HepG2 (cell line): ENCODE measurements at regions not wholly inside any gene's neighbourhood (a gene's known extent, or its start where the extent isn't known, plus 50 kb on each side); places are given as distances from the start of the nearest gene placed in this dataset.

Source experiments
- ATAC-seq: fragments of 200-7000 bp; cut with Tn5 transposase; 3 replicates; pipeline ENCODE4 v1.9.1; 2020; ENCODE audit warnings: mild to moderate bottlenecking, moderate library complexity
- BruUV-seq: library from RNA; stranded (reverse); fragments of 400-500 nt; replicated peaks from 2 replicates; lab custom pipeline; 2021; lab: Mats Ljungman, UMichigan
- CTCF ChIA-PET: fragments of 300-600 bp; formaldehyde crosslinking; extraction: SDS; loops from one replicate; lab custom pipeline; 2021; ENCODE audit warnings: low total read pairs, inconsistent platforms, low intra/inter-chr PET ratio; lab: Yijun Ruan, JAX
- POLR2A ChIA-PET: fragments of 350-600 bp; sonication (Branson Sonifier 250); formaldehyde crosslinking; loops from one replicate; lab custom pipeline; 2020; ENCODE audit warnings: antibody characterized with exemption, inconsistent platforms; lab: Yijun Ruan, JAX
- DNase-seq: peaks from one replicate; pipeline ENCODE4 v3.0.0-alpha.2; 2015; ENCODE audit warnings: low spot score
- FAIRE-seq: peaks from 3 replicates; lab custom pipeline; 2011; peaks lifted over from hg19 to GRCh38; lab: Jason Lieb, UNC
- H2AFZ ChIP-seq: one replicate; pipeline ENCODE4 v1.6.1; 2011; ENCODE audit warnings: low read length, inconsistent platforms
- H3K27ac ChIP-seq: fragments of 300-600 bp; 3 replicates; pipeline ENCODE4 v1.8.0; 2011; ENCODE audit warnings: mixed run types, mild to moderate bottlenecking, mixed read lengths, low read length, inconsistent platforms; ENCODE audit not compliant: insufficient read depth; ENCODE audit errors: extremely low read length
- H3K27me3 ChIP-seq, 2 experiments: fragments of 200-600 bp in 1 of 2; 2 replicates in 1 of 2; 3 replicates in 1 of 2; pipeline versions ENCODE4 v1.6.0 to v1.8.0; 2011; ENCODE audit warnings: low read length in 2 of 2, mild to moderate bottlenecking in 2 of 2, moderate library complexity in 2 of 2, inconsistent platforms in 1 of 2; ENCODE audit not compliant: insufficient read depth in 2 of 2, control insufficient read depth in 1 of 2
- H3K36me3 ChIP-seq, 2 experiments: fragments of 200-600 bp in 1 of 2; replicated peaks in 1 of 2; 2 replicates in 1 of 2; 3 replicates in 1 of 2; pipeline versions ENCODE4 v1.5.1 to v1.8.0; 2011; ENCODE audit warnings: low read length in 2 of 2, inconsistent platforms in 1 of 2; ENCODE audit not compliant: insufficient read depth in 2 of 2, control insufficient read depth in 1 of 2
- H3K4me1 ChIP-seq: 2 replicates; pipeline ENCODE4 v1.5.1; 2012; ENCODE audit warnings: low read length, inconsistent platforms; ENCODE audit not compliant: insufficient read depth
- H3K4me2 ChIP-seq: 2 replicates; pipeline ENCODE4 v1.6.0; 2011; ENCODE audit warnings: low read depth, low read length, inconsistent platforms
- H3K4me3 ChIP-seq, 3 experiments: fragments of 200-600 bp in 1 of 3; sonication (generic), shearing (Covaris generic) in 1 of 3; replicated peaks in 1 of 3; 2 replicates each; pipeline ENCODE4 v1.5.1; 2011 to 2016; ENCODE audit warnings: low read length in 3 of 3, inconsistent platforms in 2 of 3, low read depth in 2 of 3, mild to moderate bottlenecking in 2 of 3, control low read depth in 1 of 3, mixed read lengths in 1 of 3; ENCODE audit not compliant: insufficient read depth in 1 of 3
- H3K79me2 ChIP-seq: one replicate; pipeline ENCODE4 v1.6.1; 2011; ENCODE audit warnings: low read length, inconsistent platforms; ENCODE audit not compliant: insufficient read depth
- H3K9ac ChIP-seq: 2 replicates; pipeline ENCODE4 v1.6.0; 2011; ENCODE audit warnings: mild to moderate bottlenecking, low read depth, low read length, inconsistent platforms; ENCODE audit not compliant: insufficient read depth
- H3K9me3 ChIP-seq: 2 replicates; pipeline ENCODE4 v1.5.1; 2012; ENCODE audit warnings: mild to moderate bottlenecking, low read length
- H4K20me1 ChIP-seq: 2 replicates; pipeline ENCODE4 v1.6.0; 2011; ENCODE audit warnings: inconsistent platforms, mild to moderate bottlenecking, low read length, moderate library complexity; ENCODE audit not compliant: insufficient read depth
- FIP1L1 ChIP-seq: fragments of 200-400 bp; formaldehyde crosslinking; IDR thresholded peaks from 2 replicates; pipeline ENCODE4 v1.6.1; 2018; ENCODE audit warnings: low read depth, mild to moderate bottlenecking, low read length, moderate library complexity, borderline replicate concordance; ENCODE audit not compliant: insufficient read depth
- KDM6A ChIP-seq: IDR thresholded peaks from 2 replicates; pipeline ENCODE4 v1.6.1; 2016; ENCODE audit warnings: low read depth
- KLF9 ChIP-seq: IDR thresholded peaks from 2 replicates; pipeline ENCODE4 v1.6.1; 2016; ENCODE audit warnings: low read depth
- NFKBIZ ChIP-seq: IDR thresholded peaks from 2 replicates; pipeline ENCODE4 v1.6.1; 2018; ENCODE audit warnings: missing genetic modification reagents, missing compliant biosample characterization
- NFYC ChIP-seq: IDR thresholded peaks from 2 replicates; pipeline ENCODE4 v1.6.1; 2016; ENCODE audit warnings: missing genetic modification reagents, missing compliant biosample characterization
- PTBP1 ChIP-seq: fragments of 200-400 bp; formaldehyde crosslinking; IDR thresholded peaks from 2 replicates; pipeline ENCODE4 v1.6.1; 2018; ENCODE audit warnings: low read length, low read depth; ENCODE audit not compliant: poor library complexity, severe bottlenecking
- REL ChIP-seq: sonication (generic); formaldehyde crosslinking; conservative IDR thresholded peaks from 2 replicates; pipeline ENCODE4 v1.8.0; 2022; ENCODE audit warnings: mild to moderate bottlenecking, missing genetic modification reagents, moderate library complexity
- ZBTB21 ChIP-seq: sonication (generic); formaldehyde crosslinking; IDR thresholded peaks from 2 replicates; pipeline ENCODE4 v1.4.0; 2020; ENCODE audit warnings: missing genetic modification reagents
- ZFYVE20 ChIP-seq: sonication (generic); formaldehyde crosslinking; IDR thresholded peaks from 2 replicates; pipeline ENCODE4 v1.8.0; 2023; ENCODE audit warnings: low read depth, mild to moderate bottlenecking, moderate library complexity, missing genetic modification reagents, borderline replicate concordance
- ZNF496 ChIP-seq: sonication (generic); formaldehyde crosslinking; IDR thresholded peaks from 2 replicates; pipeline ENCODE4 v1.8.1; 2023; ENCODE audit warnings: mild to moderate bottlenecking, moderate library complexity, missing genetic modification reagents; ENCODE audit not compliant: insufficient replicate concordance
- ZNF747 ChIP-seq: sonication (generic); formaldehyde crosslinking; IDR thresholded peaks from 2 replicates; pipeline ENCODE4 v1.8.1; 2023; ENCODE audit warnings: missing genetic modification reagents, mild to moderate bottlenecking, borderline replicate concordance
- ZNF788 ChIP-seq: sonication (generic); formaldehyde crosslinking; IDR thresholded peaks from 2 replicates; pipeline ENCODE4 v1.5.0; 2020; ENCODE audit warnings: mild to moderate bottlenecking, missing genetic modification reagents, borderline replicate concordance
- ZSCAN9 ChIP-seq: IDR thresholded peaks from 2 replicates; pipeline ENCODE4 v1.6.1; 2016; ENCODE audit warnings: borderline replicate concordance
- WGBS: methylation state at CpG from one replicate; pipeline ENCODE4 v1.1.6; 2017; ENCODE audit warnings: low lambda C conversion rate; 5-methylcytosine and 5-hydroxymethylcytosine counted together
- in situ Hi-C: cut with HindIII; loops from 2 replicates; pipeline ENCODE4 v1.10.0; 2017; ENCODE audit warnings: low pct_unique_long_range_greater_than_20kb; ENCODE audit not compliant: extremely low pct_ligation_motif_present
- intact Hi-C: fragments of 100-400 bp; cut with micrococcal nuclease; formaldehyde crosslinking; loops from one replicate; pipeline ENCODE4 v1.10.0; 2022; ENCODE audit not compliant: unreplicated experiment
- TF ChIP-seq, protein P1 (sequence below): sonication (generic); formaldehyde crosslinking; IDR thresholded peaks from 2 replicates; pipeline ENCODE4 v1.9.0; 2021; ENCODE audit warnings: missing genetic modification reagents, borderline replicate concordance
- TF ChIP-seq, protein P2 (sequence below): sonication (generic); formaldehyde crosslinking; IDR thresholded peaks from 2 replicates; pipeline ENCODE4 v1.9.0; 2022; ENCODE audit warnings: missing genetic modification reagents, mild to moderate bottlenecking, borderline replicate concordance

DNA sequence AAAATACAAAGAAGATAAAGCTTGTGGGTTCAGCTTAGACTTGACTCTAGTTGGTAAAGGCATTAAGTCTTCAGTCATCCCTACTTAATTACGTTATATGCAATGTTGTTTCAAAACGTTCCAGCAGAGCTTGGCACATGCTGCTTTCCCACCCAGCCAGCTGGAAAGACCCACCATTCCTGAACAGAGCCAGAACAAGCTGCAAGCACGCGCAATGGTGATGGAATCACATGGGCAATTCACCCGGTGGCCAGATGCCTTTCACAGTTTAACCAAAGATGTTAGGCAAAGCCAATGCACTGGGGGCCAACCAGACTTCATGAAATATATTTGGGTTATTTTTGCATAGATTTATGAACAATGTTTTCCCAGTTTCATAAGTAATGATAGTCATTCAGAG, 123.4 kb upstream of the CDH20 start (continued):
- TF ChIP-seq ZNF788 (CRISPR knock-in tag) (no peak), REL (CRISPR knock-in tag) (no peak)

DNA sequence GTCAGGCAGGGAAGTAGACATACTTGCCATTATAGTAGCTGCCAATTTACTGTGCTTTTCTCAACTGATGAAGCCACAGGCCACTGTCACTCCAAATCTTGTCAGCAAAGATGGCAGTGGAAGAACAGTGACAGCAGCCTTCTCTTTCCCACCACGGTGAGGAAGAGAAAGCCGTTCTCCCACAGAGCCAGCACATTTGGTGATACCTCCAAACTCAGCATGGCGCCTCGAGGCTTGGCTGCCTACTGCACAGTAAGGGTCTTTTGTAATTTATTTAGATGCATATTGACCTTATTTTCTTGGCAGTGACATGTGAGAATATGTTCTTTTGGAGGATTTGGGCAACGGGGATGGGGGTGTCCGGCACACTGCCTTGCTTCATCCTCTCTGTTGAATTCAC, 117.2 kb upstream of the CDH20 start:
- no peak overlapping the region for H3K4me3 ChIP-seq
- no peaks in the 10 kb centered on the region for H3K27me3 ChIP-seq
- in situ Hi-C loops = no loop called here
- H3K4me2 ChIP-seq = no peak overlapping the region
- no peaks in the 10 kb centered on the region for H3K4me1 ChIP-seq
- no peak overlapping the region for H3K27ac ChIP-seq
- ATAC-seq = no peak
- no peak for DNase-seq
- intact Hi-C loops = no loop called here
- H4K20me1 ChIP-seq = no peaks in the 10 kb centered on the region
- no peaks in the 10 kb centered on the region for H3K79me2 ChIP-seq
- no peaks in the 10 kb centered on the region for H3K36me3 ChIP-seq
- no TSS peak for BruUV-seq
- no peak overlapping the region for H2AFZ ChIP-seq
- H3K9me3 ChIP-seq = peaks cover 46% of the 10 kb centered on the region
- ChIA-PET POLR2A (no interaction called here), CTCF (no interaction called here)
- no peak for FAIRE-seq
- TF ChIP-seq ZBTB21 (no peak), ZSCAN9 (CRISPR knock-in tag) (no peak), KDM6A (CRISPR knock-in tag) (no peak)
- H3K9ac ChIP-seq = no peak overlapping the region
- 2% methylated on average over 6 of the region's 6 CpGs for WGBS

DNA sequence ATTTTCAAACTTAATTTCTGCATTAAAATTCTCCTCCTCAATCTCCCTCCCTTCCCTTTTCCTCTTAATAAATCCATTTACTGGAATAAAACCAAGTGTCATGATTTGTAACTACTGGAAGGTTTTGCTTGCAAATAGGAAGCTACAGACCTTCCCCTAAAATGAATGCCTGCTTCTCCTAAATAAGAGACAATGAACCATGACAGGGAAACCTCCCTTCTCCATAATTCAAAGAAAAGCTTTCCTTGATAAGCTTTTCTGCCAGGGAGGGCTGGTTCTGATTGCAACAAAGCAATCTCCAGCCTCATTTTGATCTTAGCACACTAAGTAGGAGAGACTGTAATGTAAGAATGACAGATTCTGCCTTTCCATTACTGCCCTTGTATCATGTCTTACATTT, 111.0 kb upstream of the CDH20 start:
- no peaks in the 10 kb centered on the region for H3K27me3 ChIP-seq
- in situ Hi-C loops (no loop called here), intact Hi-C loops (no loop called here)
- FAIRE-seq (no peak), ATAC-seq (no peak), DNase-seq (no peak)
- no peaks in the 10 kb centered on the region for H3K4me1 ChIP-seq
- BruUV-seq = no TSS peak
- no peaks in the 10 kb centered on the region for H3K36me3 ChIP-seq
- no peak overlapping the region for H3K4me2 ChIP-seq
- peaks cover 44% of the 10 kb centered on the region for H3K9me3 ChIP-seq
- POLR2A ChIA-PET = no interaction called here
- H3K79me2 ChIP-seq = no peaks in the 10 kb centered on the region
- no peak overlapping the region for H3K27ac ChIP-seq
- H3K4me3 ChIP-seq = no peak overlapping the region
- H4K20me1 ChIP-seq = no peaks in the 10 kb centered on the region
- H2AFZ ChIP-seq = no peak overlapping the region
- H3K9ac ChIP-seq = no peak overlapping the region
- CTCF ChIA-PET = no interaction called here
- TF ChIP-seq, protein P1, sequence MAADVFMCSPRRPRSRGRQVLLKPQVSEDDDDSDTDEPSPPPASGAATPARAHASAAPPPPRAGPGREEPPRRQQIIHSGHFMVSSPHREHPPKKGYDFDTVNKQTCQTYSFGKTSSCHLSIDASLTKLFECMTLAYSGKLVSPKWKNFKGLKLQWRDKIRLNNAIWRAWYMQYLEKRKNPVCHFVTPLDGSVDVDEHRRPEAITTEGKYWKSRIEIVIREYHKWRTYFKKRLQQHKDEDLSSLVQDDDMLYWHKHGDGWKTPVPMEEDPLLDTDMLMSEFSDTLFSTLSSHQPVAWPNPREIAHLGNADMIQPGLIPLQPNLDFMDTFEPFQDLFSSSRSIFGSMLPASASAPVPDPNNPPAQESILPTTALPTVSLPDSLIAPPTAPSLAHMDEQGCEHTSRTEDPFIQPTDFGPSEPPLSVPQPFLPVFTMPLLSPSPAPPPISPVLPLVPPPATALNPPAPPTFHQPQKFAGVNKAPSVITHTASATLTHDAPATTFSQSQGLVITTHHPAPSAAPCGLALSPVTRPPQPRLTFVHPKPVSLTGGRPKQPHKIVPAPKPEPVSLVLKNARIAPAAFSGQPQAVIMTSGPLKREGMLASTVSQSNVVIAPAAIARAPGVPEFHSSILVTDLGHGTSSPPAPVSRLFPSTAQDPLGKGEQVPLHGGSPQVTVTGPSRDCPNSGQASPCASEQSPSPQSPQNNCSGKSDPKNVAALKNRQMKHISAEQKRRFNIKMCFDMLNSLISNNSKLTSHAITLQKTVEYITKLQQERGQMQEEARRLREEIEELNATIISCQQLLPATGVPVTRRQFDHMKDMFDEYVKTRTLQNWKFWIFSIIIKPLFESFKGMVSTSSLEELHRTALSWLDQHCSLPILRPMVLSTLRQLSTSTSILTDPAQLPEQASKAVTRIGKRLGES (CRISPR knock-in tag) = no peak
- TF ChIP-seq PTBP1 (no peak), FIP1L1 (no peak), ZNF496 (CRISPR knock-in tag) (no peak), ZNF747 (no peak), NFKBIZ (CRISPR knock-in tag) (no peak), KLF9 (CRISPR knock-in tag) (no peak), NFYC (CRISPR knock-in tag) (no peak), ZFYVE20 (CRISPR knock-in tag) (no peak)
- TF ChIP-seq, protein P2, sequence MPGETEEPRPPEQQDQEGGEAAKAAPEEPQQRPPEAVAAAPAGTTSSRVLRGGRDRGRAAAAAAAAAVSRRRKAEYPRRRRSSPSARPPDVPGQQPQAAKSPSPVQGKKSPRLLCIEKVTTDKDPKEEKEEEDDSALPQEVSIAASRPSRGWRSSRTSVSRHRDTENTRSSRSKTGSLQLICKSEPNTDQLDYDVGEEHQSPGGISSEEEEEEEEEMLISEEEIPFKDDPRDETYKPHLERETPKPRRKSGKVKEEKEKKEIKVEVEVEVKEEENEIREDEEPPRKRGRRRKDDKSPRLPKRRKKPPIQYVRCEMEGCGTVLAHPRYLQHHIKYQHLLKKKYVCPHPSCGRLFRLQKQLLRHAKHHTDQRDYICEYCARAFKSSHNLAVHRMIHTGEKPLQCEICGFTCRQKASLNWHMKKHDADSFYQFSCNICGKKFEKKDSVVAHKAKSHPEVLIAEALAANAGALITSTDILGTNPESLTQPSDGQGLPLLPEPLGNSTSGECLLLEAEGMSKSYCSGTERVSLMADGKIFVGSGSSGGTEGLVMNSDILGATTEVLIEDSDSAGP (CRISPR knock-in tag) = no peak
